ENCODE measurements at regions not wholly inside any gene's neighbourhood (a gene's known extent, or its start where the extent isn't known, plus 50 kb on each side); places are given as distances from the start of the nearest gene placed in this dataset.
"Not testable (repeated sequence)": the region's sequence is repeated elsewhere in the genome, so short reads cannot be mapped to it uniquely, and the experiment has no call there.

DNA sequence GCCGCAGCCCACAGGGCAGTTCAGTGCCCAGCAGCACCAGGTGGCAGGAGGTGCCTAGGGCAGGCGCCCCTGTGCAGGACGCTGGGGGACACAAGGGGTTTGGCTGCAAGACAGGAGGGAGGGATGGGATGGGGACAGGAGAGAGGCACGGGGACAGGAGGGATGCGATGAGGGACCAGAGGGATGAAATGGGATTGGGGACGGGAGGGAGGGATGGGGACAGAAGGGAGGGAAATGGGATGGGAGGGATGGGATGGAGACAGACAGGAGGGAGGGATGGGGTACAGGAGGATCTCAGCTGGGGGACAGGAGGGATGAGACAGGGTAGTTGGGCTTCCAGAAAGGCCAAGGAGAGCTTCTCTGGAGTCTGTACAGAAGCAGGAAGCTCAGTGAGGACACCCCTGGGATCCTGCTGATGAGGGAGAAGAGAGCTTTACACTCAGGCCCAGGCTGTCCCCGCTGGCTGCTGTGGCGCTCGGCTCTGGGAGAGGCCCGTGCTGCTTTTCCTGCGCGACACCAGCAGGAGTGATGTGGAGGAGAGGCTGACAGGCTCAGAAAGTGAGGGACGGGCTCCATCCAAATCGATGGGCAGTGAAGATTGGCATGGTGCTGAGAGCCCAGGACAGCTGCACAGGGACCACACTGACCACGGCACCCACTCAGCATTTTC is 400.8 kb downstream of the SMOC2 start:
- TF ChIP-seq, protein P1, sequence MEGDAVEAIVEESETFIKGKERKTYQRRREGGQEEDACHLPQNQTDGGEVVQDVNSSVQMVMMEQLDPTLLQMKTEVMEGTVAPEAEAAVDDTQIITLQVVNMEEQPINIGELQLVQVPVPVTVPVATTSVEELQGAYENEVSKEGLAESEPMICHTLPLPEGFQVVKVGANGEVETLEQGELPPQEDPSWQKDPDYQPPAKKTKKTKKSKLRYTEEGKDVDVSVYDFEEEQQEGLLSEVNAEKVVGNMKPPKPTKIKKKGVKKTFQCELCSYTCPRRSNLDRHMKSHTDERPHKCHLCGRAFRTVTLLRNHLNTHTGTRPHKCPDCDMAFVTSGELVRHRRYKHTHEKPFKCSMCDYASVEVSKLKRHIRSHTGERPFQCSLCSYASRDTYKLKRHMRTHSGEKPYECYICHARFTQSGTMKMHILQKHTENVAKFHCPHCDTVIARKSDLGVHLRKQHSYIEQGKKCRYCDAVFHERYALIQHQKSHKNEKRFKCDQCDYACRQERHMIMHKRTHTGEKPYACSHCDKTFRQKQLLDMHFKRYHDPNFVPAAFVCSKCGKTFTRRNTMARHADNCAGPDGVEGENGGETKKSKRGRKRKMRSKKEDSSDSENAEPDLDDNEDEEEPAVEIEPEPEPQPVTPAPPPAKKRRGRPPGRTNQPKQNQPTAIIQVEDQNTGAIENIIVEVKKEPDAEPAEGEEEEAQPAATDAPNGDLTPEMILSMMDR (conservative IDR thresholded peaks at IDR 0.05; ENCODE audit: low read depth), result no peak
- no peak for DNase-seq (ENCODE audit: low spot score)
- POLR2A ChIA-PET (ENCODE audit: low non-redundant PET), result no interaction called here
- H3K27ac ChIP-seq, result no peak overlapping the region
- CTCF ChIA-PET, result interaction anchor here (0.7 kb wide), 1 partner anchor 117 kb away, joined by 4 read pairs; no protein-coding TSS in a partner anchor

- CTCF ChIA-PET; DNase-seq (ENCODE audit: low spot score); POLR2A ChIA-PET (ENCODE audit: low non-redundant PET); H3K27ac ChIP-seq: not testable (repeated sequence)
Measured at GRCh38 chr6:168840932-168841331, 399.9 kb downstream of the SMOC2 start.

DNA sequence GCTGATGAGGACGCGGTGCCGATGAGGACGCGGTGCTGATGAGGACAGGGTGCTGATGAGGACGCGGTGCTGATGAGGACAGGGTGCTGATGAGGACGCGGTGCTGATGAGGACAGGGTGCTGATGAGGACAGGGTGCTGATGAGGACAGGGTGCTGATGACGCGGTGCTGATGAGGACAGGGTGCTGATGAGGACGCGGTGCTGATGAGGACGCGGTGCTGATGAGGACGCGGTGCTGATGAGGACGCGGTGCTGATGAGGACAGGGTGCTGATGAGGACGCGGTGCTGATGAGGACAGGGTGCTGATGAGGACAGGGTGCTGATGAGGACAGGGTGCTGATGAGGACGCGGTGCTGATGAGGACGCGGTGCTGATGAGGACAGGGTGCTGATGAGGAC is 399.3 kb downstream of the SMOC2 start:
- H3K27ac ChIP-seq; POLR2A ChIA-PET (ENCODE audit: low non-redundant PET); CTCF ChIA-PET; DNase-seq (ENCODE audit: low spot score): not testable (repeated sequence)

- DNase-seq (ENCODE audit: low spot score), result no peak
- no peak overlapping the region for H3K27ac ChIP-seq
- POLR2A ChIA-PET (ENCODE audit: low non-redundant PET), result no interaction called here
- TF ChIP-seq, protein P1 (conservative IDR thresholded peaks at IDR 0.05; ENCODE audit: low read depth), result no peak
- CTCF ChIA-PET, result no interaction called here
Measured at GRCh38 chr6:168838037-168838399, 397.0 kb downstream of the SMOC2 start.

GRCh38 chr6:168837254-168838036 is 396.5 kb downstream of the SMOC2 start:
- DNase-seq (ENCODE audit: low spot score), result no peak
- ChIA-PET CTCF (no interaction called here), POLR2A (ENCODE audit: low non-redundant PET) (no interaction called here)
- H3K27ac ChIP-seq, result no peak overlapping the region
- TF ChIP-seq, protein P1 (conservative IDR thresholded peaks at IDR 0.05; ENCODE audit: low read depth), result no peak

DNA sequence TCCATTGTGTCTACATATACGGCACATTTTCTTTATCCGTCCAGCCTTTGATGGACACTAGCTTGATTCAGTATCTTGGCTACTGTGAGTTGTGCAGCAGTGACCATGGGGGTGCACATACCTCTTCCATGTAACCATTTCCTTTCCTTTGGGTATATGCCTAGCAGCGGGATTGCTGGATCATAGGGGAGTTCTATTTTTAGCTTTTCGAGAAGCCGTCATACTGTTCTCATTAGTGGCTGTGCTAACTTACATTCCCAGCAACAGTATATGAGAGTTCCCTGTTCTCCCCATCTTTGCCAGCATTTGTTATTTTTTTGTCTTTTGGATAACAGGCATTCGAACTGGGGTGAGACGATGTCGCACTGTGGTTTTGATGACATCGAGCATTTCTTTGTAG is 395.0 kb downstream of the SMOC2 start:
- TF ChIP-seq, protein P1 (conservative IDR thresholded peaks at IDR 0.05; ENCODE audit: low read depth), result no peak
- CTCF ChIA-PET, result no interaction called here
- H3K27ac ChIP-seq, result no peak overlapping the region
- POLR2A ChIA-PET (ENCODE audit: low non-redundant PET), result no interaction called here
- no peak for DNase-seq (ENCODE audit: low spot score)

DNA sequence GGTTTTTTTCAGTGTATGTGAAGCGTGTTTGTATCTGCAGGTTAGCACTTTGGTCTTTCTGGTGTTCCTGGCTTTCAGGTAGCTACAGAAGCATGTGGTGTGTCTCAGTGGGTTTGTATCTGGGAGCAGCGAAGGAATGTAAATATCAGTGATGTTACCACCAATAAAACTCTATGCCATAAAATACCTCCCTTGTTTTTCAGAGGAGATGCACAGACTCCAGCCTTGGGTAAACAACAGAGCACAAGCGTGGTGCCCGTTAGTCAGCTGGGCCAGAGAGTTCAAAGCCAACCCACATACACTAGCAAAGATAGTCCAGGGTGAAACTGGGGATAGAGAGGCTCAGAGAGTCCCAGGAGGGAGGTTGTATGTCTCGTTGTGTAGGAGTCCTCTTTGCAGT is 393.8 kb downstream of the SMOC2 start:
- no peak overlapping the region for H3K27ac ChIP-seq
- ChIA-PET POLR2A (ENCODE audit: low non-redundant PET) (no interaction called here), CTCF (interaction anchor here (0.6 kb wide), 1 partner anchor 179 kb away, joined by 4 read pairs; no protein-coding TSS in a partner anchor)
- DNase-seq (ENCODE audit: low spot score), result no peak
- TF ChIP-seq, protein P1 (conservative IDR thresholded peaks at IDR 0.05; ENCODE audit: low read depth), result no peak
